ENCODE measurements at regions not wholly inside any gene's neighbourhood (a gene's known extent, or its start where the extent isn't known, plus 50 kb on each side); places are given as distances from the start of the nearest gene placed in this dataset.
A peak's percentile ranks its signal among the peaks of the same experiment; 100 is the strongest.

- no peak overlapping the region for H3K27ac ChIP-seq
- TF ChIP-seq CTCF (IDR thresholded peaks at IDR 0.05) = no peak
- no peak for TF ChIP-seq ZFX (IDR thresholded peaks at IDR 0.05; ENCODE audit: borderline replicate concordance)
These were observed 706.3 kb upstream of the WWC1 start for GRCh38 chr5:167585184-167585583.

- H3K27ac ChIP-seq = no peak overlapping the region
- TF ChIP-seq ZFX (IDR thresholded peaks at IDR 0.05; ENCODE audit: borderline replicate concordance) (no peak), CTCF (IDR thresholded peaks at IDR 0.05) (peak; percentile 67)
These were observed 703.5 kb upstream of the WWC1 start for GRCh38 chr5:167587772-167588437.

GRCh38 chr5:167592114-167592513, 699.3 kb upstream of the WWC1 start:
- H3K27ac ChIP-seq = no peak overlapping the region
- TF ChIP-seq CTCF (IDR thresholded peaks at IDR 0.05) (no peak), ZFX (IDR thresholded peaks at IDR 0.05; ENCODE audit: borderline replicate concordance) (no peak)

DNA sequence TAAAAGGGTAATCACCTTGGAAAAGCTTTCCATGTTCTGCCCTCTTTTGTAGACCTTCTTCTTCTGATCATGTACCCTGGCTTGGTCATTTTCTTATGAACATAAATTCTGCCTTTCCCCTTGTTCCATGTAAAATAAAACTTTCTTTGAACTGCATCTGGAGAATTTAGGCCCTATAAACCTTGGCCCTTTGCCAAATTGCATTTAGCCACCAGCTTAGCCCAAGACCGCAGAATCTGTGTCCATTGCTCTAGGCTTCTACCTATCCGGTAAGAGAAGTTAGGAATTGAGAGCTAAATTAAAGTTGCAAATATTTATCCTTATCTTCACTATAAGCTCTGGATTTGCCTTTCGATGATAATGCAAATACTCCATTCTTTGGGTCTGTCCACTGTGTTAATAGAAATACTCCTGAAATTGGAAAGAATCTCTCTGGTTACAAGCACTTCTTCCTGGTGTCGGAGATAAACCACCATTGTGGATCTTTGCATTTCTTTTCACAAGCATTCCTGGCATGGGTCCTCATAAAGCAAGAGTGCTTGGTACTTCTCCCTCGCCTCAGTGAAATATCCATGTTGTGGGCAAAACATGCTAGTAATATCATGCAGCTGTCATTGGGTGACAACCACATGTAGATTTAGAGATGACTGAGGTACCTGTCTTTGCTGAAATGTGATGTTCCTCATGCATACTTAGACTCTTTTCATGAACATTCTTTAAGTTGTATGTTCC, 698.0 kb upstream of the WWC1 start:
- no peak for TF ChIP-seq ZFX (IDR thresholded peaks at IDR 0.05; ENCODE audit: borderline replicate concordance)
- no peak for TF ChIP-seq CTCF (IDR thresholded peaks at IDR 0.05)
- H3K27ac ChIP-seq = no peak overlapping the region

DNA sequence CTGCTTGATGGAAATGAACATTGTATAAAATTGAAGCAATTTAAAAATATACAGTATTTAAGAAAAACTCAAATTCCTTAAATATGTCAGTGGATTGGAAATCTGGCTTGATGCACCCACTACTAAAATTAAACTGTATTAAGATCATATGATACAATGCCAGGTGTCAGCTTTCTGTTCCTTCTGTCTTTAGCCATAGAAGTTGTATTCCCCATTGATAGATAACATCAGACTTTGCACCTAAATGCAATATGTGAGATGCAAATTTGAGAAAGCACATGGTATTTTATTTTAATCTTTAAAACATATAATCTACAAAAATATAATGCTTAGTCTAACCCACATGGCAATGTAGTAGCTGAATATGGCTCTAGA, 697.4 kb upstream of the WWC1 start:
- no peak for TF ChIP-seq CTCF (IDR thresholded peaks at IDR 0.05)
- H3K27ac ChIP-seq = no peak overlapping the region

DNA sequence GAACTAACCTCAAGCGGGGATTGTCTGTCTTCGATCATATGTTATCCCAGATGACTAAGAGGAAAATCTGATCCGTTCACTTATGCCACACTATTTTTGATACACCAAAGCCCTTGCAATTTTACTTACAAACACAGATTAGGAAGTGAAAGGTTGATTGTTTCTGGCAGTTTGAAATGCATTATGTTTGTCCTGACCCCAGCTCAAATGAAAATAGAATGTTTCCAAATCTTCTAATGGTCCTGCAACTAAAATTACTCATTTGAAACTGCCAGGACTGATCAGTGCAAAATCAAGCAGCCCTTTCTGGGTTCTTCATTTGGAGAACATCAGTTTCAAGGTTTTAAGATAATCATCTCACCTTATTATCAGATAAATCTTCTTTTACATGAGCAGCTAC, 696.7 kb upstream of the WWC1 start:
- H3K27ac ChIP-seq = no peak overlapping the region
- no peak for TF ChIP-seq CTCF (IDR thresholded peaks at IDR 0.05)
- TF ChIP-seq ZFX (IDR thresholded peaks at IDR 0.05; ENCODE audit: borderline replicate concordance) = no peak

DNA sequence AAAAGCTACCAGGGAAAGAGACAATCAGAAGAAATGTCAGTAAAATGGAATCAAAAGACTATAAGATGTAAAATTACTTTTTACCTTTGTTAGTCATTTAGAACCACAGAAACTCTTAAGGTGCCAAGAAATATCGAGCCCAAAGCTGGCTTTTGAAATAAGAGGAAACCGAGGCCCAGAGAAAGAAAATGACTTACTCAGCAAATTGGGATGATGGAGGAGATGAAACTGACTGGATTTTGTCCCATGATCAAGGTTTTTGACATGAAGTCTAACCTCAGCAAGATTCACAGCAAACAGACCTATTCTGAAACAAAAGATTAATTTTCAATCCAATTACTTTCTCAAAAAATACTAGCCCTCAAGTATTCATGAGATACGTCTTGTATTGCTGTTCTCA, 696.2 kb upstream of the WWC1 start:
- no peak overlapping the region for H3K27ac ChIP-seq

More for the DNA sequence above, 696.2 kb upstream of the WWC1 start:
- no peak for TF ChIP-seq CTCF (IDR thresholded peaks at IDR 0.05)
- no peak for TF ChIP-seq ZFX (IDR thresholded peaks at IDR 0.05; ENCODE audit: borderline replicate concordance)
